ENCODE measurements at regions not wholly inside any gene's neighbourhood (a gene's known extent, or its start where the extent isn't known, plus 50 kb on each side); places are given as distances from the start of the nearest gene placed in this dataset.
"Not testable (repeated sequence)": the region's sequence is repeated elsewhere in the genome, so short reads cannot be mapped to it uniquely, and the experiment has no call there.

- no peaks in the 10 kb centered on the region for H3K9me3 ChIP-seq (ENCODE audit: low read depth, low read length)
- H3K4me1 ChIP-seq (ENCODE audit: insufficient read depth, low read length) = no peaks in the 10 kb centered on the region
- no peak for TF ChIP-seq CTCF (IDR thresholded peaks at IDR 0.05; ENCODE audit: extremely low read depth, low read depth, low read length)
- no peaks in the 10 kb centered on the region for H3K36me3 ChIP-seq (ENCODE audit: insufficient read depth, low read length)
- H3K79me2 ChIP-seq (ENCODE audit: insufficient read depth, low read length) = no peaks in the 10 kb centered on the region
- H3K4me2 ChIP-seq (ENCODE audit: insufficient read depth, low read length) = no peak overlapping the region
- no peak overlapping the region for H2AFZ ChIP-seq (ENCODE audit: low read length)
- H3K27me3 ChIP-seq (ENCODE audit: insufficient read depth, low read length) = peaks cover 3% of the 10 kb centered on the region
- no peak overlapping the region for H3K4me3 ChIP-seq (ENCODE audit: insufficient read depth, low read length)
- no peak for DNase-seq (ENCODE audit: insufficient read length, low spot score, missing footprints)
- H4K20me1 ChIP-seq (ENCODE audit: insufficient read depth, low read length) = no peaks in the 10 kb centered on the region
- no peak overlapping the region for H3K27ac ChIP-seq (ENCODE audit: low read depth, low read length)
Measured at GRCh38 chr21:32925098-32925497, 100.6 kb upstream of the OLIG2 start.

- no peak for TF ChIP-seq CTCF (IDR thresholded peaks at IDR 0.05; ENCODE audit: extremely low read depth, low read depth, low read length)
- no peaks in the 10 kb centered on the region for H3K36me3 ChIP-seq (ENCODE audit: insufficient read depth, low read length)
- H2AFZ ChIP-seq (ENCODE audit: low read length) = no peak overlapping the region
Measured at GRCh38 chr21:32929633-32930038, 96.1 kb upstream of the OLIG2 start.

GRCh38 chr21:32930673-32931072 lies 95.1 kb upstream of the OLIG2 start:
- Histone ChIP-seq H3K36me3 (ENCODE audit: insufficient read depth, low read length) (no peaks in the 10 kb centered on the region), H3K4me1 (ENCODE audit: insufficient read depth, low read length) (no peaks in the 10 kb centered on the region), H3K27me3 (ENCODE audit: insufficient read depth, low read length) (peaks cover 10% of the 10 kb centered on the region), H3K9me3 (ENCODE audit: low read depth, low read length) (no peaks in the 10 kb centered on the region), H3K79me2 (ENCODE audit: insufficient read depth, low read length) (no peaks in the 10 kb centered on the region), H3K4me3 (ENCODE audit: insufficient read depth, low read length) (no peak overlapping the region), H3K27ac (ENCODE audit: low read depth, low read length) (no peak overlapping the region), H3K4me2 (ENCODE audit: insufficient read depth, low read length) (no peak overlapping the region), H4K20me1 (ENCODE audit: insufficient read depth, low read length) (no peaks in the 10 kb centered on the region), H2AFZ (ENCODE audit: low read length) (no peak overlapping the region)
- no peak for TF ChIP-seq CTCF (IDR thresholded peaks at IDR 0.05; ENCODE audit: extremely low read depth, low read depth, low read length)
- DNase-seq (ENCODE audit: insufficient read length, low spot score, missing footprints) = no peak

More at GRCh38 chr21:32929633-32930038, 96.1 kb upstream of the OLIG2 start:
- H3K4me3 ChIP-seq (ENCODE audit: insufficient read depth, low read length) = no peak overlapping the region
- no peak overlapping the region for H3K27ac ChIP-seq (ENCODE audit: low read depth, low read length)
- no peak overlapping the region for H3K4me2 ChIP-seq (ENCODE audit: insufficient read depth, low read length)
- no peaks in the 10 kb centered on the region for H3K9me3 ChIP-seq (ENCODE audit: low read depth, low read length)
- no peak for DNase-seq (ENCODE audit: insufficient read length, low spot score, missing footprints)
- no peaks in the 10 kb centered on the region for H3K79me2 ChIP-seq (ENCODE audit: insufficient read depth, low read length)
- no peaks in the 10 kb centered on the region for H3K4me1 ChIP-seq (ENCODE audit: insufficient read depth, low read length)
- peaks cover 10% of the 10 kb centered on the region for H3K27me3 ChIP-seq (ENCODE audit: insufficient read depth, low read length)
- no peaks in the 10 kb centered on the region for H4K20me1 ChIP-seq (ENCODE audit: insufficient read depth, low read length)

GRCh38 chr21:32934068-32934467 lies 91.7 kb upstream of the OLIG2 start:
- not testable (repeated sequence) for H3K4me1 ChIP-seq (ENCODE audit: insufficient read depth, low read length); H2AFZ ChIP-seq (ENCODE audit: low read length); H3K79me2 ChIP-seq (ENCODE audit: insufficient read depth, low read length); H3K4me2 ChIP-seq (ENCODE audit: insufficient read depth, low read length); H3K4me3 ChIP-seq (ENCODE audit: insufficient read depth, low read length); H3K27ac ChIP-seq (ENCODE audit: low read depth, low read length); H3K9me3 ChIP-seq (ENCODE audit: low read depth, low read length); H4K20me1 ChIP-seq (ENCODE audit: insufficient read depth, low read length); DNase-seq (ENCODE audit: insufficient read length, low spot score, missing footprints); H3K36me3 ChIP-seq (ENCODE audit: insufficient read depth, low read length)
- peaks cover 16% of the 10 kb centered on the region for H3K27me3 ChIP-seq (ENCODE audit: insufficient read depth, low read length)

All from osteoblast (primary cell).